HEK293 (cell line): ENCODE measurements at regions not wholly inside any gene's neighbourhood (a gene's known extent, or its start where the extent isn't known, plus 50 kb on each side); places are given as distances from the start of the nearest gene placed in this dataset.

Experiments
- CTCF ChIA-PET: fragments of 350-600 bp; formaldehyde crosslinking; extraction: SDS; loops from one replicate; lab custom pipeline; 2021; ENCODE audit warnings: antibody characterized with exemption; lab: Yijun Ruan, JAX
- POLR2A ChIA-PET: fragments of 300-600 bp; formaldehyde crosslinking; extraction: SDS; loops from one replicate; lab custom pipeline; 2020; ENCODE audit warnings: antibody characterized with exemption, inconsistent platforms; lab: Yijun Ruan, JAX
- H3K27ac ChIP-seq: fragments of 200-500 bp; sonication (Bioruptor generic); 2 replicates; pipeline ENCODE4 v1.5.1; 2014; ENCODE audit warnings: low read depth, low read length, control low read depth, inconsistent platforms; ENCODE audit errors: extremely low read depth
- H3K36me3 ChIP-seq, 2 experiments: fragments of 200-500 bp in 1 of 2; sonication (Bioruptor generic) in 1 of 2; 1 replicate in 1 of 2; 2 replicates in 1 of 2; pipeline ENCODE4 v1.5.1; 2014 to 2017; ENCODE audit warnings: inconsistent platforms in 2 of 2, low read length in 2 of 2; ENCODE audit not compliant: control insufficient read depth in 2 of 2, insufficient read depth in 1 of 2
- H3K4me1 ChIP-seq: fragments of 200-500 bp; sonication (Bioruptor generic); 2 replicates; pipeline ENCODE4 v1.5.1; 2014; ENCODE audit warnings: mild to moderate bottlenecking, low read length, inconsistent platforms; ENCODE audit not compliant: control insufficient read depth, insufficient read depth
- H3K4me3 ChIP-seq: 2 replicates; pipeline ENCODE4 v1.5.1; 2011; ENCODE audit warnings: low read depth, mild to moderate bottlenecking, control low read depth, low read length, moderate library complexity
- H3K9me3 ChIP-seq: fragments of 200-500 bp; sonication (Bioruptor generic); 2 replicates; pipeline ENCODE4 v1.5.1; 2014; ENCODE audit warnings: low read depth, low read length, inconsistent platforms; ENCODE audit not compliant: control insufficient read depth, insufficient read depth
- FEZF1 ChIP-seq: fragments of 450-650 bp; formaldehyde crosslinking; IDR thresholded peaks from 2 replicates; pipeline ENCODE4 v1.5.1; 2016; ENCODE audit warnings: missing biosample characterization, missing genetic modification characterization
- KLF7 ChIP-seq: fragments of 450-650 bp; formaldehyde crosslinking; IDR thresholded peaks from 2 replicates; pipeline ENCODE4 v1.5.1; 2016; ENCODE audit warnings: missing biosample characterization, missing genetic modification characterization, borderline replicate concordance
- RBAK ChIP-seq: fragments of 450-650 bp; formaldehyde crosslinking; IDR thresholded peaks from 2 replicates; pipeline ENCODE4 v1.5.1; 2016; ENCODE audit warnings: missing biosample characterization, missing genetic modification characterization
- ZNF169 ChIP-seq: fragments of 450-650 bp; formaldehyde crosslinking; IDR thresholded peaks from 2 replicates; pipeline ENCODE4 v1.5.1; 2016; ENCODE audit warnings: missing biosample characterization, missing genetic modification characterization
- ZNF184 ChIP-seq: fragments of 450-650 bp; IDR thresholded peaks from 2 replicates; pipeline ENCODE4 v1.5.1; 2018; ENCODE audit warnings: missing biosample characterization, mild to moderate bottlenecking, missing genetic modification characterization
- ZNF202 ChIP-seq: fragments of 450-650 bp; formaldehyde crosslinking; IDR thresholded peaks from 2 replicates; pipeline ENCODE4 v1.5.1; 2016; ENCODE audit warnings: missing biosample characterization, missing genetic modification characterization, borderline replicate concordance
- ZNF654 ChIP-seq: fragments of 450-650 bp; formaldehyde crosslinking; IDR thresholded peaks from 2 replicates; pipeline ENCODE4 v1.5.1; 2016; ENCODE audit warnings: low read depth, missing biosample characterization, missing genetic modification characterization
- ZXDB ChIP-seq: fragments of 450-650 bp; formaldehyde crosslinking; IDR thresholded peaks from 2 replicates; pipeline ENCODE4 v1.5.1; 2016; ENCODE audit warnings: missing biosample characterization, missing genetic modification characterization
- TF ChIP-seq, protein P1 (sequence below): fragments of 450-650 bp; formaldehyde crosslinking; IDR thresholded peaks from 2 replicates; pipeline ENCODE4 v1.5.1; 2016; ENCODE audit warnings: missing biosample characterization, missing genetic modification characterization
- TF ChIP-seq, protein P2 (sequence below): fragments of 450-650 bp; formaldehyde crosslinking; IDR thresholded peaks from 2 replicates; pipeline ENCODE4 v1.5.1; 2016; ENCODE audit warnings: missing biosample characterization, missing genetic modification characterization, borderline replicate concordance
- TF ChIP-seq, protein P3 (sequence below): fragments of 450-650 bp; formaldehyde crosslinking; IDR thresholded peaks from 2 replicates; pipeline ENCODE4 v1.5.1; 2016; ENCODE audit warnings: missing biosample characterization, missing genetic modification characterization
- TF ChIP-seq, protein P4 (sequence below): fragments of 450-650 bp; formaldehyde crosslinking; IDR thresholded peaks from 2 replicates; pipeline ENCODE4 v1.5.1; 2016; ENCODE audit warnings: missing biosample characterization, missing genetic modification characterization
- TF ChIP-seq, protein P5 (sequence below): fragments of 450-650 bp; formaldehyde crosslinking; IDR thresholded peaks from 2 replicates; pipeline ENCODE4 v1.5.0; 2017; ENCODE audit warnings: missing biosample characterization, missing genetic modification characterization, borderline replicate concordance
- TF ChIP-seq, protein P6 (sequence below): fragments of 450-650 bp; formaldehyde crosslinking; IDR thresholded peaks from 2 replicates; pipeline ENCODE4 v1.5.1; 2016; ENCODE audit warnings: missing biosample characterization, missing genetic modification characterization

DNA sequence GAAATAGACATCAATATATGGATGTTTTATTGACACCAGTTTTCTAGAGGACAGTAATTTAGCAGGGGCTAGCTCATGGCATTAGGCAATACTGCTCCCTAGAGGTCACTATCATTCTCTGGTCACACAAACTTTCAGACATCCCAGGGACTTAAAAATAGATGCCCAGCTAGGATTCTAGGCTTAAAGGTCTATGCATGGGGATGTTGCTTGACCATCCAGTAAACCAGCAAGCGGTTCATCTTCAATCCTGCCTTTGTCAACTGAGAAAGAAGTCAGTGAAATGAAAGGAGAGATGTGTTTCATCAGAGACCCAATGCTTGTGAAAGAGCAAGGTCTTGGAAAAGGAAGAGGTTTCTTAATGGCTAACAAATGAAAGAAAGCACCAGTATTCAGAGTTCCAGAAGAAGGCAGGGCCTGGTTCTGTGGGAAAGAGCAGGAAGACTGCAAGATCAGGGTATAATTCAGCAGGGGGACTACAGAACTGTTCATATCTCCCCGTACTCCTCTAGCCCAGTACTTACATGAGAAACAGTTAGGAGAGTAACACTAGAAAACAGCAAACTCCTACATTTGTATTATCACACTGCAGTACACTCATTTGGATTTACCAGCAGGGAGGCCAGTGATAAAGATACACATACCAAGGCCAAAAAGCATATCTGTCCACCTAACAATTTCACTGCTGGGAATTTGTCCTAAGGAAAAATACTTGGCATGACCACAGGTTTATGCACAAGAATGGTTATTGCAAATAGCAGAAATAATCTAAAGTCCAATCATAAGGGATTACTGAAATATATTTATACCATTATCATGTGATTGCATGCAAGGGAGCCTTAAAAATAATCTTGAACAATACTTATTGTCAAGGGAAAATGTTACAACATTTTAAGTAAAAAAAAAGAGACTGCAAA is 151.4 kb upstream of the LAMA2 start:
- Histone ChIP-seq H3K4me3 (no peak overlapping the region), H3K9me3 (no peaks in the 10 kb centered on the region), H3K4me1 (no peaks in the 10 kb centered on the region), H3K36me3 (no peaks in the 10 kb centered on the region), H3K27ac (no peak overlapping the region)
- CTCF ChIA-PET: interaction anchor here (0.5 to 2.0 kb wide), 21 partner anchors 11 to 1818 kb away, joined by 3 to 22 read pairs (median 4); no protein-coding TSS in a partner anchor
- TF ChIP-seq ZNF184 (tag by site-specific recombination): no peak
- TF ChIP-seq, protein P1, sequence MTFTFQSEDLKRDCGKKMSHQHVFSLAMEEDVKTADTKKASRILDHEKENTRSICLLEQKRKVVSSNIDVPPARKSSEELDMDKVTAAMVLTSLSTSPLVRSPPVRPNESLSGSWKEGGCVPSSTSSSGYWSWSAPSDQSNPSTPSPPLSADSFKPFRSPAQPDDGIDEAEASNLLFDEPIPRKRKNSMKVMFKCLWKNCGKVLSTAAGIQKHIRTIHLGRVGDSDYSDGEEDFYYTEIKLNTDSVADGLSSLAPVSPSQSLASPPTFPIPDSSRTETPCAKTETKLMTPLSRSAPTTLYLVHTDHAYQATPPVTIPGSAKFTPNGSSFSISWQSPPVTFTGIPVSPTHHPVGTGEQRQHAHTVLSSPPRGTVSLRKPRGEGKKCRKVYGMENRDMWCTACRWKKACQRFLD (tag by site-specific recombination): no peak
- TF ChIP-seq, protein P2, sequence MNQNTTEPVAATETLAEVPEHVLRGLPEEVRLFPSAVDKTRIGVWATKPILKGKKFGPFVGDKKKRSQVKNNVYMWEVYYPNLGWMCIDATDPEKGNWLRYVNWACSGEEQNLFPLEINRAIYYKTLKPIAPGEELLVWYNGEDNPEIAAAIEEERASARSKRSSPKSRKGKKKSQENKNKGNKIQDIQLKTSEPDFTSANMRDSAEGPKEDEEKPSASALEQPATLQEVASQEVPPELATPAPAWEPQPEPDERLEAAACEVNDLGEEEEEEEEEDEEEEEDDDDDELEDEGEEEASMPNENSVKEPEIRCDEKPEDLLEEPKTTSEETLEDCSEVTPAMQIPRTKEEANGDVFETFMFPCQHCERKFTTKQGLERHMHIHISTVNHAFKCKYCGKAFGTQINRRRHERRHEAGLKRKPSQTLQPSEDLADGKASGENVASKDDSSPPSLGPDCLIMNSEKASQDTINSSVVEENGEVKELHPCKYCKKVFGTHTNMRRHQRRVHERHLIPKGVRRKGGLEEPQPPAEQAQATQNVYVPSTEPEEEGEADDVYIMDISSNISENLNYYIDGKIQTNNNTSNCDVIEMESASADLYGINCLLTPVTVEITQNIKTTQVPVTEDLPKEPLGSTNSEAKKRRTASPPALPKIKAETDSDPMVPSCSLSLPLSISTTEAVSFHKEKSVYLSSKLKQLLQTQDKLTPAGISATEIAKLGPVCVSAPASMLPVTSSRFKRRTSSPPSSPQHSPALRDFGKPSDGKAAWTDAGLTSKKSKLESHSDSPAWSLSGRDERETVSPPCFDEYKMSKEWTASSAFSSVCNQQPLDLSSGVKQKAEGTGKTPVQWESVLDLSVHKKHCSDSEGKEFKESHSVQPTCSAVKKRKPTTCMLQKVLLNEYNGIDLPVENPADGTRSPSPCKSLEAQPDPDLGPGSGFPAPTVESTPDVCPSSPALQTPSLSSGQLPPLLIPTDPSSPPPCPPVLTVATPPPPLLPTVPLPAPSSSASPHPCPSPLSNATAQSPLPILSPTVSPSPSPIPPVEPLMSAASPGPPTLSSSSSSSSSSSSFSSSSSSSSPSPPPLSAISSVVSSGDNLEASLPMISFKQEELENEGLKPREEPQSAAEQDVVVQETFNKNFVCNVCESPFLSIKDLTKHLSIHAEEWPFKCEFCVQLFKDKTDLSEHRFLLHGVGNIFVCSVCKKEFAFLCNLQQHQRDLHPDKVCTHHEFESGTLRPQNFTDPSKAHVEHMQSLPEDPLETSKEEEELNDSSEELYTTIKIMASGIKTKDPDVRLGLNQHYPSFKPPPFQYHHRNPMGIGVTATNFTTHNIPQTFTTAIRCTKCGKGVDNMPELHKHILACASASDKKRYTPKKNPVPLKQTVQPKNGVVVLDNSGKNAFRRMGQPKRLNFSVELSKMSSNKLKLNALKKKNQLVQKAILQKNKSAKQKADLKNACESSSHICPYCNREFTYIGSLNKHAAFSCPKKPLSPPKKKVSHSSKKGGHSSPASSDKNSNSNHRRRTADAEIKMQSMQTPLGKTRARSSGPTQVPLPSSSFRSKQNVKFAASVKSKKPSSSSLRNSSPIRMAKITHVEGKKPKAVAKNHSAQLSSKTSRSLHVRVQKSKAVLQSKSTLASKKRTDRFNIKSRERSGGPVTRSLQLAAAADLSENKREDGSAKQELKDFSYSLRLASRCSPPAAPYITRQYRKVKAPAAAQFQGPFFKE (tag by site-specific recombination): no peak
- no peak for TF ChIP-seq KLF7 (tag by site-specific recombination)
- no peak for TF ChIP-seq ZNF169
- no peak for TF ChIP-seq RBAK
- TF ChIP-seq, protein P3, sequence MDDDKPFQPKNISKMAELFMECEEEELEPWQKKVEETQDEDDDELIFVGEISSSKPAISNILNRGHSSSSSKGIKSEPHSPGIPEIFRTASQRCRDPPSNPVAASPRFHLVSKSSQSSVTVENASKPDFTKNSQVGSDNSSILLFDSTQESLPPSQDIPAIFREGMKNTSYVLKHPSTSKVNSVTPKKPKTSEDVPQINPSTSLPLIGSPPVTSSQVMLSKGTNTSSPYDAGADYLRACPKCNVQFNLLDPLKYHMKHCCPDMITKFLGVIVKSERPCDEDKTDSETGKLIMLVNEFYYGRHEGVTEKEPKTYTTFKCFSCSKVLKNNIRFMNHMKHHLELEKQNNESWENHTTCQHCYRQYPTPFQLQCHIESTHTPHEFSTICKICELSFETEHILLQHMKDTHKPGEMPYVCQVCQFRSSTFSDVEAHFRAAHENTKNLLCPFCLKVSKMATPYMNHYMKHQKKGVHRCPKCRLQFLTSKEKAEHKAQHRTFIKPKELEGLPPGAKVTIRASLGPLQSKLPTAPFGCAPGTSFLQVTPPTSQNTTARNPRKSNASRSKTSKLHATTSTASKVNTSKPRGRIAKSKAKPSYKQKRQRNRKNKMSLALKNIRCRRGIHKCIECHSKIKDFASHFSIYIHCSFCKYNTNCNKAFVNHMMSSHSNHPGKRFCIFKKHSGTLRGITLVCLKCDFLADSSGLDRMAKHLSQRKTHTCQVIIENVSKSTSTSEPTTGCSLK (tag by site-specific recombination): no peak
- no peak for TF ChIP-seq FEZF1 (tag by site-specific recombination)
- TF ChIP-seq, protein P4, sequence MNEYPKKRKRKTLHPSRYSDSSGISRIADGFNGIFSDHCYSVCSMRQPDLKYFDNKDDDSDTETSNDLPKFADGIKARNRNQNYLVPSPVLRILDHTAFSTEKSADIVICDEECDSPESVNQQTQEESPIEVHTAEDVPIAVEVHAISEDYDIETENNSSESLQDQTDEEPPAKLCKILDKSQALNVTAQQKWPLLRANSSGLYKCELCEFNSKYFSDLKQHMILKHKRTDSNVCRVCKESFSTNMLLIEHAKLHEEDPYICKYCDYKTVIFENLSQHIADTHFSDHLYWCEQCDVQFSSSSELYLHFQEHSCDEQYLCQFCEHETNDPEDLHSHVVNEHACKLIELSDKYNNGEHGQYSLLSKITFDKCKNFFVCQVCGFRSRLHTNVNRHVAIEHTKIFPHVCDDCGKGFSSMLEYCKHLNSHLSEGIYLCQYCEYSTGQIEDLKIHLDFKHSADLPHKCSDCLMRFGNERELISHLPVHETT: no peak
- TF ChIP-seq, protein P5, sequence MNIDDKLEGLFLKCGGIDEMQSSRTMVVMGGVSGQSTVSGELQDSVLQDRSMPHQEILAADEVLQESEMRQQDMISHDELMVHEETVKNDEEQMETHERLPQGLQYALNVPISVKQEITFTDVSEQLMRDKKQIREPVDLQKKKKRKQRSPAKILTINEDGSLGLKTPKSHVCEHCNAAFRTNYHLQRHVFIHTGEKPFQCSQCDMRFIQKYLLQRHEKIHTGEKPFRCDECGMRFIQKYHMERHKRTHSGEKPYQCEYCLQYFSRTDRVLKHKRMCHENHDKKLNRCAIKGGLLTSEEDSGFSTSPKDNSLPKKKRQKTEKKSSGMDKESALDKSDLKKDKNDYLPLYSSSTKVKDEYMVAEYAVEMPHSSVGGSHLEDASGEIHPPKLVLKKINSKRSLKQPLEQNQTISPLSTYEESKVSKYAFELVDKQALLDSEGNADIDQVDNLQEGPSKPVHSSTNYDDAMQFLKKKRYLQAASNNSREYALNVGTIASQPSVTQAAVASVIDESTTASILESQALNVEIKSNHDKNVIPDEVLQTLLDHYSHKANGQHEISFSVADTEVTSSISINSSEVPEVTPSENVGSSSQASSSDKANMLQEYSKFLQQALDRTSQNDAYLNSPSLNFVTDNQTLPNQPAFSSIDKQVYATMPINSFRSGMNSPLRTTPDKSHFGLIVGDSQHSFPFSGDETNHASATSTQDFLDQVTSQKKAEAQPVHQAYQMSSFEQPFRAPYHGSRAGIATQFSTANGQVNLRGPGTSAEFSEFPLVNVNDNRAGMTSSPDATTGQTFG (tag by site-specific recombination): no peak
- peak; percentile 70 for TF ChIP-seq ZNF654 (tag by site-specific recombination)
- TF ChIP-seq, protein P6, sequence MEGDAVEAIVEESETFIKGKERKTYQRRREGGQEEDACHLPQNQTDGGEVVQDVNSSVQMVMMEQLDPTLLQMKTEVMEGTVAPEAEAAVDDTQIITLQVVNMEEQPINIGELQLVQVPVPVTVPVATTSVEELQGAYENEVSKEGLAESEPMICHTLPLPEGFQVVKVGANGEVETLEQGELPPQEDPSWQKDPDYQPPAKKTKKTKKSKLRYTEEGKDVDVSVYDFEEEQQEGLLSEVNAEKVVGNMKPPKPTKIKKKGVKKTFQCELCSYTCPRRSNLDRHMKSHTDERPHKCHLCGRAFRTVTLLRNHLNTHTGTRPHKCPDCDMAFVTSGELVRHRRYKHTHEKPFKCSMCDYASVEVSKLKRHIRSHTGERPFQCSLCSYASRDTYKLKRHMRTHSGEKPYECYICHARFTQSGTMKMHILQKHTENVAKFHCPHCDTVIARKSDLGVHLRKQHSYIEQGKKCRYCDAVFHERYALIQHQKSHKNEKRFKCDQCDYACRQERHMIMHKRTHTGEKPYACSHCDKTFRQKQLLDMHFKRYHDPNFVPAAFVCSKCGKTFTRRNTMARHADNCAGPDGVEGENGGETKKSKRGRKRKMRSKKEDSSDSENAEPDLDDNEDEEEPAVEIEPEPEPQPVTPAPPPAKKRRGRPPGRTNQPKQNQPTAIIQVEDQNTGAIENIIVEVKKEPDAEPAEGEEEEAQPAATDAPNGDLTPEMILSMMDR: peak; percentile 48; the same call in 1 of the 2 replicates
- no peak for TF ChIP-seq ZNF202 (tag by site-specific recombination)
- TF ChIP-seq ZXDB (tag by site-specific recombination): peak; percentile 40; the same call in 1 of the 2 replicates
- POLR2A ChIA-PET: no interaction called here
